ENCODE measurements at regions not wholly inside any gene's neighbourhood (a gene's known extent, or its start where the extent isn't known, plus 50 kb on each side); places are given as distances from the start of the nearest gene placed in this dataset.

DNA sequence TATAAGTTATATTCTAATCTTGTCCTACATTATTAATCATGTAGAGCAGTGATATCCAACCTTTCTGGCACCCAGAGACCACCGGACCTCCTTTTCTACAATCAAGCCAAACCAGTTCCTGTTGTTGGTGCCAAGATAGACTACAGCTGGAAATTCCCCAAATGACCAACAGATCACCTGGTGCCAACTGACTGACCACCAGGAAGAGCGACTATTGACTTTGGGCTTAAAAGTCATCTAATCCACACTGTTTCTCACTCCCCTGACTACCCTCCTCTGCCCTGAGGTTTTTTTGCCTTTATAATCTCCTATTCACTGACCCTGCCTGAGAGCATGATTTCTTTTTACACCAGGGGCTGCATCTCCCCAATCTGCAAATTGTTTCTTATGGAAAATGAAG, 425.2 kb downstream of the TTLL7 start:
- 36% methylated on average over 2 of the region's 2 CpGs for WGBS (ENCODE audit: insufficient coverage, insufficient replicate concordance, low lambda C conversion rate, missing lambda C conversion rate)
- H3K4me1 ChIP-seq (ENCODE audit: control insufficient read depth, insufficient read depth, low read length) = no peaks in the 10 kb centered on the region
- H3K27me3 ChIP-seq (replicated peaks in 1 of 2; ENCODE audit: control insufficient read depth in 2 of 2, insufficient read depth in 2 of 2, low read length in 1 of 2) = no peaks in the 10 kb centered on the region
- SMC1A ChIA-PET (ENCODE audit: uncharacterized antibody, unreplicated experiment) = interaction anchor here (1.2 to 1.8 kb wide), 3 partner anchors 8 to 74 kb away, joined by 3 to 8 read pairs (median 6); no protein-coding TSS in a partner anchor
- no peaks in the 10 kb centered on the region for H3K79me2 ChIP-seq (ENCODE audit: control insufficient read depth, insufficient read depth, low read length)
- no peak overlapping the region for H3K9ac ChIP-seq (ENCODE audit: control insufficient read depth, insufficient read depth, low read length)
- TF ChIP-seq NFIC (IDR thresholded peaks at IDR 0.05; ENCODE audit: low read depth, low read length) (no peak), CHD4 (IDR thresholded peaks at IDR 0.05) (no peak), MEF2B (IDR thresholded peaks at IDR 0.05; ENCODE audit: partially characterized antibody, poor library complexity, severe bottlenecking) (no peak), RCOR1 (conservative IDR thresholded peaks at IDR 0.05; ENCODE audit: low read depth, low read length) (no peak), ZZZ3 (IDR thresholded peaks at IDR 0.05; ENCODE audit: control insufficient read depth, insufficient read length, low read depth) (no peak), MYC (IDR thresholded peaks at IDR 0.05; ENCODE audit: insufficient read depth, insufficient read length, insufficient replicate concordance, low read length, severe bottlenecking) (no peak), NR2C2 (IDR thresholded peaks at IDR 0.05; ENCODE audit: borderline replicate concordance, control insufficient read depth, insufficient read length, low read depth) (no peak), RUNX3 (IDR thresholded peaks at IDR 0.05; ENCODE audit: low read length) (no peak), MTA3 (IDR thresholded peaks at IDR 0.05; ENCODE audit: borderline replicate concordance, low read length) (no peak), TAF1 (IDR thresholded peaks at IDR 0.05; ENCODE audit: borderline replicate concordance, low read depth, low read length) (no peak), CBX5 (IDR thresholded peaks at IDR 0.05; ENCODE audit: low read depth) (no peak), BACH1 (IDR thresholded peaks at IDR 0.05; ENCODE audit: borderline replicate concordance) (no peak), ZNF622 (IDR thresholded peaks at IDR 0.05) (no peak), CHD1 (IDR thresholded peaks at IDR 0.05; ENCODE audit: low read depth, low read length) (no peak), HCFC1 (IDR thresholded peaks at IDR 0.05; ENCODE audit: low read length) (no peak)
- TF ChIP-seq, protein P1, sequence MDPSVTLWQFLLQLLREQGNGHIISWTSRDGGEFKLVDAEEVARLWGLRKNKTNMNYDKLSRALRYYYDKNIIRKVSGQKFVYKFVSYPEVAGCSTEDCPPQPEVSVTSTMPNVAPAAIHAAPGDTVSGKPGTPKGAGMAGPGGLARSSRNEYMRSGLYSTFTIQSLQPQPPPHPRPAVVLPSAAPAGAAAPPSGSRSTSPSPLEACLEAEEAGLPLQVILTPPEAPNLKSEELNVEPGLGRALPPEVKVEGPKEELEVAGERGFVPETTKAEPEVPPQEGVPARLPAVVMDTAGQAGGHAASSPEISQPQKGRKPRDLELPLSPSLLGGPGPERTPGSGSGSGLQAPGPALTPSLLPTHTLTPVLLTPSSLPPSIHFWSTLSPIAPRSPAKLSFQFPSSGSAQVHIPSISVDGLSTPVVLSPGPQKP (IDR thresholded peaks at IDR 0.05; ENCODE audit: low read depth, low read length) = no peak
- TF ChIP-seq, protein P2, sequence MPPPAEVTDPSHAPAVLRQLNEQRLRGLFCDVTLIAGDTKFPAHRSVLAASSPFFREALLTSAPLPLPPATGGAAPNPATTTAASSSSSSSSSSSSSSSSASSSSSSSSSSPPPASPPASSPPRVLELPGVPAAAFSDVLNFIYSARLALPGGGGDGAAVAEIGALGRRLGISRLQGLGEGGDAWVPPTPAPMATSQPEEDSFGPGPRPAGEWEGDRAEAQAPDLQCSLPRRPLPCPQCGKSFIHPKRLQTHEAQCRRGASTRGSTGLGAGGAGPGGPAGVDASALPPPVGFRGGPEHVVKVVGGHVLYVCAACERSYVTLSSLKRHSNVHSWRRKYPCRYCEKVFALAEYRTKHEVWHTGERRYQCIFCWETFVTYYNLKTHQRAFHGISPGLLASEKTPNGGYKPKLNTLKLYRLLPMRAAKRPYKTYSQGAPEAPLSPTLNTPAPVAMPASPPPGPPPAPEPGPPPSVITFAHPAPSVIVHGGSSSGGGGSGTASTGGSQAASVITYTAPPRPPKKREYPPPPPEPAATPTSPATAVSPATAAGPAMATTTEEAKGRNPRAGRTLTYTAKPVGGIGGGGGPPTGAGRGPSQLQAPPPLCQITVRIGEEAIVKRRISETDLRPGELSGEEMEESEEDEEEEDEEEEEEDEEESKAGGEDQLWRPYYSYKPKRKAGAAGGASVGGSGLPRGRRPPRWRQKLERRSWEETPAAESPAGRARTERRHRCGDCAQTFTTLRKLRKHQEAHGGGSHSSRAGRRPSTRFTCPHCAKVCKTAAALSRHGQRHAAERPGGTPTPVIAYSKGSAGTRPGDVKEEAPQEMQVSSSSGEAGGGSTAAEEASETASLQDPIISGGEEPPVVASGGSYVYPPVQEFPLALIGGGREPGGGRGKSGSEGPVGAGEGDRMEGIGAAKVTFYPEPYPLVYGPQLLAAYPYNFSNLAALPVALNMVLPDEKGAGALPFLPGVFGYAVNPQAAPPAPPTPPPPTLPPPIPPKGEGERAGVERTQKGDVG (CRISPR knock-in tag; IDR thresholded peaks at IDR 0.05) = no peak
- H2AFZ ChIP-seq (ENCODE audit: control insufficient read depth, low read depth, low read length) = no peak overlapping the region
- RAD21 ChIA-PET (ENCODE audit: unreplicated experiment) = interaction anchor here (0.9 to 1.3 kb wide), 2 partner anchors 65 to 75 kb away, joined by 3 read pairs; no protein-coding TSS in a partner anchor
- intact Hi-C loops (cut with micrococcal nuclease; ENCODE audit: unreplicated experiment) (no loop called here), in situ Hi-C loops (cut with MboI) (no loop called here)
- no peaks in the 10 kb centered on the region for H3K9me3 ChIP-seq (replicated peaks; ENCODE audit: control insufficient read depth, insufficient read depth, low read length)
- DNase-seq (ENCODE audit: low read depth, low spot score) (no peak), ATAC-seq (peak; percentile 19; the same call in 2 of the 3 replicates), FAIRE-seq (no peak)
- POLR2A ChIA-PET = no interaction called here
- H4K20me1 ChIP-seq (ENCODE audit: control insufficient read depth, insufficient read depth) = no peaks in the 10 kb centered on the region
- H3K4me2 ChIP-seq (ENCODE audit: control insufficient read depth, insufficient read depth) = no peak overlapping the region
- no TSS peak for BruUV-seq (replicated peaks)
- H3K36me3 ChIP-seq (ENCODE audit: control insufficient read depth in 2 of 2, insufficient read depth in 2 of 2, low read length in 1 of 2) = no peaks in the 10 kb centered on the region
- H3K27ac ChIP-seq (ENCODE audit: control insufficient read depth, insufficient read depth) = no peak overlapping the region
- no peak overlapping the region for H3K4me3 ChIP-seq
- CTCF ChIA-PET = no interaction called here
